GM12878 (cell line): ENCODE measurements at regions not wholly inside any gene's neighbourhood (a gene's known extent, or its start where the extent isn't known, plus 50 kb on each side); places are given as distances from the start of the nearest gene placed in this dataset.

ENCODE experiments used
- ATAC-seq: fragments of 200-7000 bp; cut with Tn5 transposase; 3 replicates; pipeline ENCODE4 v1.9.1; 2020; ENCODE audit warnings: mild to moderate bottlenecking, moderate library complexity
- BruUV-seq: library from RNA; stranded (reverse); fragments of 400-500 nt; replicated peaks from 2 replicates; lab custom pipeline; 2021; lab: Mats Ljungman, UMichigan
- CTCF ChIA-PET: fragments of 300-600 bp; sonication (Branson Sonifier 250); formaldehyde crosslinking; extraction: SDS; loops from one replicate; lab custom pipeline; 2021; ENCODE audit warnings: inconsistent platforms; lab: Yijun Ruan, JAX
- POLR2A ChIA-PET: fragments of 350-600 bp; formaldehyde crosslinking; extraction: SDS; loops from one replicate; lab custom pipeline; 2021; ENCODE audit warnings: inconsistent platforms; lab: Charles Lee
- RAD21 ChIA-PET: fragments of 300-600 bp; sonication (Branson Sonifier 250); formaldehyde crosslinking; loops from one replicate; lab custom pipeline; 2023; ENCODE audit warnings: antibody characterized with exemption; ENCODE audit not compliant: unreplicated experiment; lab: Charles Lee
- SMC1A ChIA-PET: fragments of 300-600 bp; sonication (Branson Sonifier 250); formaldehyde crosslinking; loops from one replicate; lab custom pipeline; 2023; ENCODE audit not compliant: unreplicated experiment, uncharacterized antibody; lab: Charles Lee
- DNase-seq: peaks from one replicate; pipeline ENCODE4 v3.0.0-alpha.2; 2011; ENCODE audit warnings: low read depth, low spot score
- FAIRE-seq: peaks from 3 replicates; lab custom pipeline; 2011; peaks lifted over from hg19 to GRCh38; lab: Jason Lieb, UNC
- H2AFZ ChIP-seq: 2 replicates; pipeline ENCODE4 v1.6.0; 2011; ENCODE audit warnings: low read depth, low read length, control low read depth; ENCODE audit not compliant: control insufficient read depth
- H3K27ac ChIP-seq: 2 replicates; pipeline ENCODE4 v1.5.1; 2011; ENCODE audit warnings: control low read depth; ENCODE audit not compliant: control insufficient read depth, insufficient read depth
- H3K27me3 ChIP-seq, 2 experiments: replicated peaks in 1 of 2; 2 replicates each; pipeline versions ENCODE4 v1.6.0 to v1.6.1; 2011; ENCODE audit warnings: low read length in 1 of 2; ENCODE audit not compliant: control insufficient read depth in 2 of 2, insufficient read depth in 2 of 2
- H3K36me3 ChIP-seq, 2 experiments: 2 replicates each; pipeline ENCODE4 v1.5.1; 2011; ENCODE audit warnings: low read length in 1 of 2; ENCODE audit not compliant: control insufficient read depth in 2 of 2, insufficient read depth in 2 of 2
- H3K4me1 ChIP-seq: 2 replicates; pipeline ENCODE4 v1.6.1; 2011; ENCODE audit warnings: mild to moderate bottlenecking, low read length, moderate library complexity, mixed read lengths; ENCODE audit not compliant: control insufficient read depth, insufficient read depth
- H3K4me2 ChIP-seq: 2 replicates; pipeline ENCODE4 v1.6.0; 2011; ENCODE audit warnings: control low read depth; ENCODE audit not compliant: control insufficient read depth, insufficient read depth
- H3K4me3 ChIP-seq: fragments of 200-600 bp; sonication (generic); 2 replicates; pipeline ENCODE4 v1.5.1; 2016
- H3K79me2 ChIP-seq: 2 replicates; pipeline ENCODE4 v1.6.0; 2011; ENCODE audit warnings: low read length; ENCODE audit not compliant: control insufficient read depth, insufficient read depth
- H3K9ac ChIP-seq: 2 replicates; pipeline ENCODE4 v1.8.0; 2011; ENCODE audit warnings: low read length, control low read depth, mixed read lengths; ENCODE audit not compliant: control insufficient read depth, insufficient read depth
- H3K9me3 ChIP-seq: replicated peaks from 3 replicates; pipeline ENCODE4 v1.5.1; 2011; ENCODE audit warnings: mild to moderate bottlenecking, low read length; ENCODE audit not compliant: control insufficient read depth, insufficient read depth
- H4K20me1 ChIP-seq: 2 replicates; pipeline ENCODE4 v1.6.0; 2011; ENCODE audit not compliant: control insufficient read depth, insufficient read depth
- BCL3 ChIP-seq: IDR thresholded peaks from 2 replicates; pipeline ENCODE4 v1.6.1; 2011; ENCODE audit warnings: borderline replicate concordance, low read depth, mild to moderate bottlenecking, moderate library complexity, low read length; ENCODE audit not compliant: insufficient read depth, poor library complexity, severe bottlenecking
- BRCA1 ChIP-seq: IDR thresholded peaks from 2 replicates; pipeline ENCODE4 v1.6.1; 2011; ENCODE audit warnings: low read depth, low read length, improper control_type of control experiment
- CBFB ChIP-seq: IDR thresholded peaks from 2 replicates; pipeline ENCODE4 v1.6.1; 2016; ENCODE audit warnings: antibody characterized with exemption, low read depth
- CBX5 ChIP-seq: sonication (generic); IDR thresholded peaks from 2 replicates; pipeline ENCODE4 v1.6.1; 2016; ENCODE audit warnings: low read depth, moderate library complexity, mild to moderate bottlenecking, inconsistent platforms
- CHD1 ChIP-seq: IDR thresholded peaks from 2 replicates; pipeline ENCODE4 v1.6.1; 2012; ENCODE audit warnings: low read depth, low read length, improper control_type of control experiment
- CREM ChIP-seq: IDR thresholded peaks from 2 replicates; pipeline ENCODE4 v1.6.1; 2014; ENCODE audit warnings: antibody characterized with exemption, low read depth
- DPF2 ChIP-seq: fragments of 450-650 bp; IDR thresholded peaks from 2 replicates; pipeline ENCODE4 v1.6.1; 2017; ENCODE audit warnings: mild to moderate bottlenecking
- E2F8 ChIP-seq: fragments of 450-650 bp; IDR thresholded peaks from 2 replicates; pipeline ENCODE4 v1.6.1; 2018; ENCODE audit warnings: mild to moderate bottlenecking, low read depth, moderate library complexity; ENCODE audit not compliant: partially characterized antibody
- EZH2 ChIP-seq: IDR thresholded peaks from 2 replicates; pipeline ENCODE4 v1.6.1; 2012; ENCODE audit warnings: low read depth, mild to moderate bottlenecking, control low read depth, inconsistent platforms, low read length, borderline replicate concordance; ENCODE audit not compliant: control insufficient read depth
- HDAC2 ChIP-seq: fragments of 200-600 bp; sonication (generic); IDR thresholded peaks from 2 replicates; pipeline ENCODE4 v1.6.1; 2017
- JUND ChIP-seq: IDR thresholded peaks from 2 replicates; pipeline ENCODE4 v1.6.1; 2012; ENCODE audit warnings: low read depth, mild to moderate bottlenecking, low read length, improper control_type of control experiment, moderate library complexity
- LARP7 ChIP-seq: fragments of 450-650 bp; IDR thresholded peaks from 2 replicates; pipeline ENCODE4 v1.6.1; 2017; ENCODE audit warnings: mild to moderate bottlenecking
- MAX ChIP-seq: IDR thresholded peaks from 2 replicates; pipeline ENCODE4 v1.6.1; 2012; ENCODE audit warnings: low read depth, low read length, improper control_type of control experiment
- MEF2B ChIP-seq: fragments of 450-650 bp; IDR thresholded peaks from 2 replicates; pipeline ENCODE4 v1.6.1; 2018; ENCODE audit warnings: mild to moderate bottlenecking, moderate library complexity; ENCODE audit not compliant: partially characterized antibody, poor library complexity, severe bottlenecking
- NRF1 ChIP-seq: conservative IDR thresholded peaks from 2 replicates; pipeline ENCODE4 v1.6.1; 2011; ENCODE audit warnings: mild to moderate bottlenecking, low read depth, low read length, improper control_type of control experiment
- RB1 ChIP-seq: fragments of 450-650 bp; formaldehyde crosslinking; IDR thresholded peaks from 2 replicates; pipeline ENCODE4 v1.6.1; 2017; ENCODE audit warnings: mild to moderate bottlenecking, borderline replicate concordance
- TBL1XR1 ChIP-seq: IDR thresholded peaks from 2 replicates; pipeline ENCODE4 v1.6.1; 2012; ENCODE audit warnings: low read depth, low read length, improper control_type of control experiment
- ZNF384 ChIP-seq: IDR thresholded peaks from 2 replicates; pipeline ENCODE4 v1.6.1; 2012; ENCODE audit warnings: low read depth, mild to moderate bottlenecking, low read length, improper control_type of control experiment, borderline replicate concordance
- WGBS: methylation state at CpG from one replicate; pipeline ENCODE4 v1.1.6; 2016; ENCODE audit warnings: low lambda C conversion rate; ENCODE audit not compliant: insufficient replicate concordance, insufficient coverage; ENCODE audit errors: missing lambda C conversion rate; 5-methylcytosine and 5-hydroxymethylcytosine counted together
- in situ Hi-C: fragments of 300-500 bp; cut with MboI; formaldehyde crosslinking; loops from 9 replicates; pipeline ENCODE4 v1.14.3; 2018; ENCODE audit warnings: mixed read lengths
- intact Hi-C: fragments of 100-400 bp; cut with micrococcal nuclease; formaldehyde crosslinking; loops from one replicate; pipeline ENCODE4 v1.14.2; 2022; ENCODE audit not compliant: unreplicated experiment

GRCh38 chr3:191568206-191568605 lies 107.2 kb downstream of the PYDC2 start:
- SMC1A ChIA-PET, result no interaction called here
- intact Hi-C loops, result no loop called here
- TF ChIP-seq JUND (no peak), NRF1 (no peak), BCL3 (no peak), MEF2B (no peak), EZH2 (no peak), HDAC2 (no peak), CREM (no peak), MAX (no peak), CBFB (no peak), BRCA1 (no peak), RB1 (no peak), LARP7 (no peak), E2F8 (no peak), DPF2 (no peak), CBX5 (no peak), ZNF384 (no peak), TBL1XR1 (no peak), CHD1 (no peak)

More at GRCh38 chr3:191568206-191568605, 107.2 kb downstream of the PYDC2 start:
- Histone ChIP-seq H3K79me2 (no peaks in the 10 kb centered on the region), H3K9me3 (no peaks in the 10 kb centered on the region), H3K27me3 (no peaks in the 10 kb centered on the region), H4K20me1 (no peaks in the 10 kb centered on the region), H3K9ac (no peak overlapping the region), H3K36me3 (no peaks in the 10 kb centered on the region), H3K4me1 (no peaks in the 10 kb centered on the region), H3K4me3 (no peak overlapping the region), H2AFZ (no peak overlapping the region), H3K27ac (no peak overlapping the region), H3K4me2 (no peak overlapping the region)
- RAD21 ChIA-PET, result no interaction called here
- no TSS peak for BruUV-seq
- in situ Hi-C loops, result no loop called here
- CTCF ChIA-PET, result interaction anchor here (1.0 kb wide), 1 partner anchor 20 kb away, joined by 3 read pairs; no protein-coding TSS in a partner anchor
- ATAC-seq, result no peak
- POLR2A ChIA-PET, result no interaction called here
- WGBS, result 38% methylated on average over 7 of the region's 7 CpGs
- DNase-seq, result no peak
- FAIRE-seq, result no peak
